ENCODE measurements at regions not wholly inside any gene's neighbourhood (a gene's known extent, or its start where the extent isn't known, plus 50 kb on each side); places are given as distances from the start of the nearest gene placed in this dataset.
"Not testable (repeated sequence)": the region's sequence is repeated elsewhere in the genome, so short reads cannot be mapped to it uniquely, and the experiment has no call there.

- FAIRE-seq: no peak
Measured at GRCh38 chr3:145355206-145355605, 805.8 kb downstream of the PLOD2 start.

DNA sequence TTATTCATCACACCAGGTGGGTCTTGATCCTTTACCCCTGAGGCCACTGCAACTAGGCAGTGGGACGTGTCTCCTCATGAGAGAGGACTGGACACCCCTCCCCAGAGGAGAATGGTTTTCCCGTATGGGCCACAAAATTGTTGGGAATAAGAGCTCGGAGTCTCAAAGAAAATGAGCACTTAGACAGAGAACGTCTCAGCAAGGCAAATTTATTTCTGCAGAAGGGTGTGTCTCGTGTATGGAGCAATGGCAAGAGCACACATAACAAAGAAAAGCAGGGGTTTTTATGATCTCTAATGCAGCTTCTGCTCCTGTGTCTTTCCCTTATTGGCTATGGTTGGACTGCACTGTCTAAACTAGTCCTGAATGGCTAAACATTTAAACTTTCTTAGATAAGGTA is 803.5 kb downstream of the PLOD2 start:
- FAIRE-seq: no peak

- no peak for FAIRE-seq
Measured at GRCh38 chr3:145359040-145359439, 801.9 kb downstream of the PLOD2 start.

GRCh38 chr3:145368748-145369147 is 792.2 kb downstream of the PLOD2 start:
- no peak for FAIRE-seq

- FAIRE-seq: no peak
Measured at GRCh38 chr3:145370870-145371269, 790.1 kb downstream of the PLOD2 start.

GRCh38 chr3:145377301-145377700 is 783.7 kb downstream of the PLOD2 start:
- no peak for FAIRE-seq

GRCh38 chr3:145383416-145383815 is 777.6 kb downstream of the PLOD2 start:
- no peak for FAIRE-seq

GRCh38 chr3:145384307-145384706 is 776.7 kb downstream of the PLOD2 start:
- no peak for FAIRE-seq

GRCh38 chr3:145387211-145387610 is 773.8 kb downstream of the PLOD2 start:
- no peak for FAIRE-seq

- no peak for FAIRE-seq
Measured at GRCh38 chr3:145395421-145395820, 765.6 kb downstream of the PLOD2 start.

- no peak for FAIRE-seq
Measured at GRCh38 chr3:145411605-145412004, 749.4 kb downstream of the PLOD2 start.

- FAIRE-seq: no peak
Measured at GRCh38 chr3:145417678-145418077, 743.3 kb downstream of the PLOD2 start.

DNA sequence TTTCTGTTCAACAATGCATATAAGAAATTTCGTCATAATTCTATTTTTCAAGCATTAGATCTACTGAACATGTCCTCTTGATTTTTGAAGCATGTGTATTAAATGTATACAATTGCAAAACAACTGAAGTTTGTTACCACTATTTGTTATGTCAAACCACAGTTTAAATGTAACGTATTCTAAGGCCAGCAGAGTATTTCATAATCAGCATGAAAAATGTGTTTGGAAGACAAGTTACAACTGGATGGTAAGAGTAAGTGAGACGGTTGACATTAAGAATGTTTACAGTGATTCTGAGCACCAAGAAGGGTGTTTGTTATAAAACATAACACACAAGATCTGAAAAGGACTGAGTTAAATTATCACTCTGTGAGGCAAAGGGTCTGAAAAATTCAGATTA is 738.4 kb downstream of the PLOD2 start:
- no peak for FAIRE-seq

DNA sequence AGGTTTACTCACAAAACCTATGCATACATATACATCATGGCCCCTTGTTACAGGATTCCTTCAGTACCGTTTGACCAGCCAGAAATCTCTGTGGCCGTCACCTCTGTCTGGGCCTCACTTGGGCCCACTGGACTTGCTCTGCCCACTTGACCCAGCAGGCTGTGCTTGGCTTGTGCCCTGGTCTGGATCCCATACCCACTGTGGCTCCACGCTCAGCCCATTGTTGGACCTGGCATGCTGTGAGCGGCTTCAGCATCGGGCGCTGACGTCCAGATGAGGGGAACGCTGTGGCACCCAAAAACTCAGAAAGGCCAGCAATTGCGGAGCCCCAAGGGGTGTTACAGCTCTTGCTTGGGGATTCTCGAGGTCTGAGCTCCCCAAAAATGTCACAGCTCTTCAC is 733.6 kb downstream of the PLOD2 start:
- FAIRE-seq: no peak

DNA sequence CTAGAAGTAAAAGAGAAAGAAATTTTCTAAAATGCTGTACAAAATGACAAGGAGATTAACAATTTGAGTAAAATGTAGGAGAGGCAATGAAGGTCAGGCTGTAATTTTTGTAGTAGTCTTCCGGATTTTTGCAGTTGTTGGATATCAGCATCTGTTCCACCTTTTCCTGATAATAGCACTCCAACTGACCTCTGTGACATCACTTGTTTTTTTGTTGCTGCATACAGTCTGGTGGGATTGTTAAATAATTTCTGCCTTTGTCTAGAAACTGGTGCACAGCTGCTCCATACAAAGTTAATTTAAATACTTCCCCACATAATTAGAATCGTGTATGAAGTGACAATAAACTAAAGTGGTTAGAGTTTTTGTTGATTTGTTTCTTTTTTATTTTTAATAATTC is 731.4 kb downstream of the PLOD2 start:
- no peak for FAIRE-seq

GRCh38 chr3:145448436-145448835 is 712.5 kb downstream of the PLOD2 start:
- no peak for FAIRE-seq

DNA sequence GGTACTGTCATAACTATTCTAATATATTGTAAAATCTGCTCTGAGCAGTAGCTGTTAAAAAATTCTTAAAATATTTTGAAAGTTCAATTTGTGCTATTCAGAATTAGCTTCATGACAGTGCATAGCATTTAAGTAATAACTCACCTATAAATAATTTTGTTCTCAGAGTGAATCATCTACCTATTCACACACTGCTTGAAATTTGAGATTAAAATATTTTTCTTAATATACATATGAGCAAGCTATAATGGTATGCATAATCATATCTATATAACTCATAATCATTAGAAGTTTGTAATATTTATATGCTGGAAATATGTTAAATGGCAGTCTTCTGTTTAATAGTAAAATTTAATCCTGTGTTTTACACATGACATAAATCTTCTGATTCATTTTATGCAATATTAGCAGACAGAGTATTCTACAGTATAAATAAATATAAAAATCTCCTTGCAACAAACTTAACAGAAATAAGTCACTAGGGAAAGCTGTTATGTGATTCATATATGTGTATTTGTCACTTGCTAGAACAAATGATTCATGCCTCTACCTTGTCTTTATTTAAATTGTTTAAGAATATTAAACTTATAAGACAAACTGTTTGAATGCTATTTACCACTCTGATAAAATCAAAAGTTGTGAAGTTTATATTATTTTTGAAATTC is 710.8 kb downstream of the PLOD2 start:
- FAIRE-seq: peak; percentile 3

DNA sequence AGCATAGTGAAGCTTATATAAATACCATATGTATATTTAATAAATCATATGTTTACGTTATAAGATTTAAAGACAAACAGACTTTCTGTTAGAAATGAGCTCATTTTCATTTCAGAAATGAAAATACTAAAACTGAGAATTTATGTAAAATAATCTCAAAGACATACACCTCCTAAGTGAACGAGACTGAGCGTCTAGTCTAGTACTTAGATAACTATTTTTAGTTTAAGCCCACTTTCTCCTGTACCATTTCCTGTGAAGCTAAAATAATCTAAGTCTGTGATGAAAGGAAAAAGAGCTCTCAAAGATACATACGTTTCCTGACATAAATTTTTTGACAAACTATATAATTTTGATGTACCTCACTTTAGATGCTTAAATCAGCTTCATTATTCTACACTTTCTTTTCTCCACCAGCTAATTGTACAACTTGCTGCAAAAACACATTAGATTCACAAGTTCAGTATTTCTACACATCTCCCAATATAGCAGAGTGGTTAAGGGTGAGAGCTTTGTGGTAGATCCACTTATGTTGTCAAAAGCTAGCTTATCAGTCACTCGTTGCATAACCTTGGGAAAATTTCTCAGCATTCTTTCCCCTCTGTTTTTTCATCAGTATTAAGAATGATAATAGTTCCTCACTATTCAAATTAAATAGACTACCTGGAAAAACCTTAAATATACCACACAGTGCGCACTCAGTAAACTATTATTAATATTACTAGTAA is 703.0 kb downstream of the PLOD2 start:
- no peak for FAIRE-seq

GRCh38 chr3:145459681-145460080 is 701.3 kb downstream of the PLOD2 start:
- FAIRE-seq: not testable (repeated sequence)

- no peak for FAIRE-seq
Measured at GRCh38 chr3:145471976-145472375, 689.0 kb downstream of the PLOD2 start.

- FAIRE-seq: not testable (repeated sequence)
Measured at GRCh38 chr3:145482735-145483134, 678.2 kb downstream of the PLOD2 start.

DNA sequence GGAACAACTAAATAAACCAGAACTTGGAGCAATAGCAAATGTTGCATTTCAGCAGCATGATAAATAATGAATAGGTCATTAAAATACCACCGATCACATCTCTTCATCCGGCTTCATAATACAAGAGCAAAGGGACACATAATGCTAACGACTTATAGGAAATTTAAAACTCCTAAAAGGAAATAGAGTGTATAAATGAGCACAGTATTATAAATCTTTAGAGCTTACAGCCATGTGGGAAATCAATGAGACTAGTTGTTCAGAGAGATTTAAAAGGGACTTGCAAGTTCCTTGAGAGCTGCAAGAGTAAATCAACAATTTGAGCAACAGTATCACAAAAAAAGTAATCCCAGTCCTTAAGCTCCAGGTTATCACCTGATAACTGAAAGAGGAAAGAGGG is 677.0 kb downstream of the PLOD2 start:
- FAIRE-seq: no peak

GRCh38 chr3:145489011-145489410 is 672.0 kb downstream of the PLOD2 start:
- FAIRE-seq: no peak

Data from G401.6 (cell line).